ENCODE measurements at regions not wholly inside any gene's neighbourhood (a gene's known extent, or its start where the extent isn't known, plus 50 kb on each side); places are given as distances from the start of the nearest gene placed in this dataset.

GRCh38 chr4:57548856-57549255 lies 438.7 kb upstream of the IGFBP7 start:
- Histone ChIP-seq H3K9me3 (ENCODE audit: low read length) (no peaks in the 10 kb centered on the region), H3K4me3 (ENCODE audit: low read length) (no peak overlapping the region), H3K36me3 (ENCODE audit: low read depth, low read length) (no peaks in the 10 kb centered on the region), H2AFZ (ENCODE audit: low read length) (no peak overlapping the region), H3F3A (ENCODE audit: low read length, unreplicated experiment) (no peaks in the 10 kb centered on the region), H3K27ac (ENCODE audit: low read length) (no peak overlapping the region), H3K9ac (ENCODE audit: low read length) (no peak overlapping the region), H3K79me2 (ENCODE audit: low read length) (no peaks in the 10 kb centered on the region), H3K4me2 (ENCODE audit: low read length) (no peak overlapping the region), H4K20me1 (ENCODE audit: low read length) (no peaks in the 10 kb centered on the region), H3K27me3 (ENCODE audit: low read length) (peaks cover 29% of the 10 kb centered on the region), H3K4me1 (ENCODE audit: insufficient read depth, low read length) (no peaks in the 10 kb centered on the region), H3K9me2 (replicated peaks; ENCODE audit: low read length) (no peaks in the 10 kb centered on the region)
- TF ChIP-seq EZH2 (IDR thresholded peaks at IDR 0.05; ENCODE audit: low read length, unreplicated experiment) (no peak), CTCF (conservative IDR thresholded peaks at IDR 0.05; ENCODE audit: low read depth, low read length) (no peak), EZH2phosphoT487 (IDR thresholded peaks at IDR 0.05; ENCODE audit: borderline replicate concordance, low read length) (no peak)
- CTCF ChIA-PET: no interaction called here
- DNase-seq (no peak), ATAC-seq (no peak)
- intact Hi-C loops (cut with micrococcal nuclease): no loop called here
- POLR2A ChIA-PET (ENCODE audit: unreplicated experiment): no interaction called here
- BruUV-seq (replicated peaks): no TSS peak

- intact Hi-C loops (cut with micrococcal nuclease): no loop called here
- CTCF ChIA-PET: no interaction called here
- Histone ChIP-seq H3F3A (ENCODE audit: low read length, unreplicated experiment) (no peaks in the 10 kb centered on the region), H3K36me3 (ENCODE audit: low read depth, low read length) (no peaks in the 10 kb centered on the region), H3K27me3 (ENCODE audit: low read length) (peaks cover 35% of the 10 kb centered on the region), H3K4me2 (ENCODE audit: low read length) (no peak overlapping the region), H3K4me3 (ENCODE audit: low read length) (no peak overlapping the region), H3K9me2 (replicated peaks; ENCODE audit: low read length) (no peaks in the 10 kb centered on the region), H3K9ac (ENCODE audit: low read length) (no peak overlapping the region), H2AFZ (ENCODE audit: low read length) (no peak overlapping the region), H3K9me3 (ENCODE audit: low read length) (no peaks in the 10 kb centered on the region), H3K27ac (ENCODE audit: low read length) (no peak overlapping the region), H4K20me1 (ENCODE audit: low read length) (no peaks in the 10 kb centered on the region), H3K79me2 (ENCODE audit: low read length) (no peaks in the 10 kb centered on the region), H3K4me1 (ENCODE audit: insufficient read depth, low read length) (no peaks in the 10 kb centered on the region)
- POLR2A ChIA-PET (ENCODE audit: unreplicated experiment): no interaction called here
- TF ChIP-seq CTCF (conservative IDR thresholded peaks at IDR 0.05; ENCODE audit: low read depth, low read length): no peak
- TF ChIP-seq EZH2 (IDR thresholded peaks at IDR 0.05; ENCODE audit: low read length, unreplicated experiment): no peak
- TF ChIP-seq EZH2phosphoT487 (IDR thresholded peaks at IDR 0.05; ENCODE audit: borderline replicate concordance, low read length): no peak
- no peak for DNase-seq
- BruUV-seq (replicated peaks): no TSS peak
- no peak for ATAC-seq
Measured at GRCh38 chr4:57544811-57545654, 434.8 kb upstream of the IGFBP7 start.

- H3K79me2 ChIP-seq (ENCODE audit: low read length): no peaks in the 10 kb centered on the region
- CTCF ChIA-PET: no interaction called here
- no peak for ATAC-seq
- no peaks in the 10 kb centered on the region for H3K9me3 ChIP-seq (ENCODE audit: low read length)
- no peak overlapping the region for H3K4me2 ChIP-seq (ENCODE audit: low read length)
- no TSS peak for BruUV-seq (replicated peaks)
- no peaks in the 10 kb centered on the region for H3K4me1 ChIP-seq (ENCODE audit: insufficient read depth, low read length)
- no peaks in the 10 kb centered on the region for H3K36me3 ChIP-seq (ENCODE audit: low read depth, low read length)
- TF ChIP-seq EZH2 (IDR thresholded peaks at IDR 0.05; ENCODE audit: low read length, unreplicated experiment) (no peak), EZH2phosphoT487 (IDR thresholded peaks at IDR 0.05; ENCODE audit: borderline replicate concordance, low read length) (no peak), CTCF (conservative IDR thresholded peaks at IDR 0.05; ENCODE audit: low read depth, low read length) (no peak)
- no peaks in the 10 kb centered on the region for H3F3A ChIP-seq (ENCODE audit: low read length, unreplicated experiment)
- intact Hi-C loops (cut with micrococcal nuclease): no loop called here
- POLR2A ChIA-PET (ENCODE audit: unreplicated experiment): no interaction called here
- no peak overlapping the region for H3K27ac ChIP-seq (ENCODE audit: low read length)
- no peak overlapping the region for H3K9ac ChIP-seq (ENCODE audit: low read length)
- H3K9me2 ChIP-seq (replicated peaks; ENCODE audit: low read length): no peaks in the 10 kb centered on the region
- H3K4me3 ChIP-seq (ENCODE audit: low read length): no peak overlapping the region
- no peak overlapping the region for H2AFZ ChIP-seq (ENCODE audit: low read length)
- no peaks in the 10 kb centered on the region for H4K20me1 ChIP-seq (ENCODE audit: low read length)
- peaks cover 55% of the 10 kb centered on the region for H3K27me3 ChIP-seq (ENCODE audit: low read length)
- no peak for DNase-seq
Measured at GRCh38 chr4:57504797-57505530, 394.8 kb upstream of the IGFBP7 start.

All from PC-3 (cell line).